HEK293 (cell line): ENCODE measurements at regions not wholly inside any gene's neighbourhood (a gene's known extent, or its start where the extent isn't known, plus 50 kb on each side); places are given as distances from the start of the nearest gene placed in this dataset.

ENCODE experiments used
- CTCF ChIA-PET: fragments of 350-600 bp; formaldehyde crosslinking; extraction: SDS; loops from one replicate; lab custom pipeline; 2021; ENCODE audit warnings: antibody characterized with exemption; lab: Yijun Ruan, JAX
- POLR2A ChIA-PET: fragments of 300-600 bp; formaldehyde crosslinking; extraction: SDS; loops from one replicate; lab custom pipeline; 2020; ENCODE audit warnings: antibody characterized with exemption, inconsistent platforms; lab: Yijun Ruan, JAX
- H3K27ac ChIP-seq: fragments of 200-500 bp; sonication (Bioruptor generic); 2 replicates; pipeline ENCODE4 v1.5.1; 2014; ENCODE audit warnings: low read depth, low read length, control low read depth, inconsistent platforms; ENCODE audit errors: extremely low read depth
- H3K36me3 ChIP-seq, 2 experiments: fragments of 200-500 bp in 1 of 2; sonication (Bioruptor generic) in 1 of 2; 1 replicate in 1 of 2; 2 replicates in 1 of 2; pipeline ENCODE4 v1.5.1; 2014 to 2017; ENCODE audit warnings: inconsistent platforms in 2 of 2, low read length in 2 of 2; ENCODE audit not compliant: control insufficient read depth in 2 of 2, insufficient read depth in 1 of 2
- H3K4me1 ChIP-seq: fragments of 200-500 bp; sonication (Bioruptor generic); 2 replicates; pipeline ENCODE4 v1.5.1; 2014; ENCODE audit warnings: mild to moderate bottlenecking, low read length, inconsistent platforms; ENCODE audit not compliant: control insufficient read depth, insufficient read depth
- H3K4me3 ChIP-seq: 2 replicates; pipeline ENCODE4 v1.5.1; 2011; ENCODE audit warnings: low read depth, mild to moderate bottlenecking, control low read depth, low read length, moderate library complexity
- H3K9me3 ChIP-seq: fragments of 200-500 bp; sonication (Bioruptor generic); 2 replicates; pipeline ENCODE4 v1.5.1; 2014; ENCODE audit warnings: low read depth, low read length, inconsistent platforms; ENCODE audit not compliant: control insufficient read depth, insufficient read depth
- FEZF1 ChIP-seq: fragments of 450-650 bp; formaldehyde crosslinking; IDR thresholded peaks from 2 replicates; pipeline ENCODE4 v1.5.1; 2016; ENCODE audit warnings: missing biosample characterization, missing genetic modification characterization
- GFI1B ChIP-seq: fragments of 450-650 bp; formaldehyde crosslinking; IDR thresholded peaks from 2 replicates; pipeline ENCODE4 v1.5.1; 2016; ENCODE audit warnings: missing biosample characterization, missing genetic modification characterization
- KLF8 ChIP-seq: fragments of 450-650 bp; formaldehyde crosslinking; IDR thresholded peaks from 2 replicates; pipeline ENCODE4 v1.5.1; 2016; ENCODE audit warnings: missing biosample characterization, missing genetic modification characterization
- PATZ1 ChIP-seq: fragments of 450-650 bp; formaldehyde crosslinking; IDR thresholded peaks from 2 replicates; pipeline ENCODE4 v1.5.1; 2016; ENCODE audit warnings: missing biosample characterization, missing genetic modification characterization
- TCF7L2 ChIP-seq: IDR thresholded peaks from 2 replicates; pipeline ENCODE4 v1.6.1; 2011; ENCODE audit warnings: low read depth, mild to moderate bottlenecking, inconsistent platforms, low read length, moderate library complexity, borderline replicate concordance
- ZBTB1 ChIP-seq: fragments of 450-650 bp; formaldehyde crosslinking; IDR thresholded peaks from 2 replicates; pipeline ENCODE4 v1.5.1; 2016; ENCODE audit warnings: missing biosample characterization, missing genetic modification characterization
- ZBTB48 ChIP-seq: fragments of 450-650 bp; formaldehyde crosslinking; IDR thresholded peaks from 2 replicates; pipeline ENCODE4 v1.5.1; 2016; ENCODE audit warnings: missing biosample characterization, missing genetic modification characterization
- ZNF138 ChIP-seq: fragments of 450-650 bp; formaldehyde crosslinking; IDR thresholded peaks from 2 replicates; pipeline ENCODE4 v1.5.1; 2016; ENCODE audit warnings: missing biosample characterization, missing genetic modification characterization, borderline replicate concordance
- ZNF169 ChIP-seq: fragments of 450-650 bp; formaldehyde crosslinking; IDR thresholded peaks from 2 replicates; pipeline ENCODE4 v1.5.1; 2016; ENCODE audit warnings: missing biosample characterization, missing genetic modification characterization
- ZNF19 ChIP-seq: fragments of 450-650 bp; formaldehyde crosslinking; IDR thresholded peaks from 2 replicates; pipeline ENCODE4; 2016; ENCODE audit warnings: missing biosample characterization, missing genetic modification characterization, low read depth
- ZNF23 ChIP-seq: fragments of 450-650 bp; formaldehyde crosslinking; IDR thresholded peaks from 2 replicates; pipeline ENCODE4 v1.5.1; 2016; ENCODE audit warnings: missing biosample characterization, missing genetic modification characterization, borderline replicate concordance
- ZNF248 ChIP-seq: fragments of 450-650 bp; formaldehyde crosslinking; IDR thresholded peaks from 2 replicates; pipeline ENCODE4 v1.5.1; 2017; ENCODE audit warnings: missing biosample characterization, missing genetic modification characterization
- ZNF510 ChIP-seq: fragments of 450-650 bp; formaldehyde crosslinking; IDR thresholded peaks from 2 replicates; pipeline ENCODE4 v1.5.1; 2018; ENCODE audit warnings: mild to moderate bottlenecking, missing genetic modification characterization, missing biosample characterization; ENCODE audit not compliant: insufficient replicate concordance
- ZNF549 ChIP-seq: fragments of 450-650 bp; IDR thresholded peaks from 2 replicates; pipeline ENCODE4 v1.5.1; 2018; ENCODE audit warnings: missing biosample characterization, missing genetic modification characterization, mild to moderate bottlenecking, inconsistent platforms, moderate library complexity
- ZNF561 ChIP-seq: fragments of 450-650 bp; IDR thresholded peaks from 2 replicates; pipeline ENCODE4 v1.5.1; 2018; ENCODE audit warnings: missing biosample characterization, missing genetic modification characterization, borderline replicate concordance
- ZNF626 ChIP-seq: fragments of 450-650 bp; sonication (Bioruptor Pico); formaldehyde crosslinking; IDR thresholded peaks from 2 replicates; pipeline ENCODE4 v1.5.1; 2018; ENCODE audit warnings: missing biosample characterization, missing genetic modification characterization, inconsistent platforms
- ZNF677 ChIP-seq: fragments of 450-650 bp; IDR thresholded peaks from 2 replicates; pipeline ENCODE4 v1.5.0; 2018; ENCODE audit warnings: missing biosample characterization, mild to moderate bottlenecking, missing genetic modification characterization, moderate library complexity
- TF ChIP-seq, protein P1 (sequence below): fragments of 450-650 bp; formaldehyde crosslinking; IDR thresholded peaks from 2 replicates; pipeline ENCODE4 v1.5.1; 2017; ENCODE audit warnings: missing biosample characterization, missing genetic modification characterization

- TF ChIP-seq ZNF138 (tag by site-specific recombination) (no peak), ZBTB1 (tag by site-specific recombination) (no peak)
Observed at GRCh38 chr1:81577004-81577697, 223.6 kb upstream of the ADGRL2 start (continued).

GRCh38 chr1:81574408-81574807 lies 226.3 kb upstream of the ADGRL2 start:
- Histone ChIP-seq H3K4me1 (no peaks in the 10 kb centered on the region), H3K36me3 (no peaks in the 10 kb centered on the region), H3K9me3 (no peaks in the 10 kb centered on the region), H3K27ac (no peak overlapping the region), H3K4me3 (no peak overlapping the region)
- CTCF ChIA-PET: interaction anchor here (0.9 kb wide), 1 partner anchor 23 kb away, joined by 3 read pairs; no protein-coding TSS in a partner anchor
- POLR2A ChIA-PET: no interaction called here
- TF ChIP-seq TCF7L2 (no peak), ZBTB48 (tag by site-specific recombination) (no peak)

DNA sequence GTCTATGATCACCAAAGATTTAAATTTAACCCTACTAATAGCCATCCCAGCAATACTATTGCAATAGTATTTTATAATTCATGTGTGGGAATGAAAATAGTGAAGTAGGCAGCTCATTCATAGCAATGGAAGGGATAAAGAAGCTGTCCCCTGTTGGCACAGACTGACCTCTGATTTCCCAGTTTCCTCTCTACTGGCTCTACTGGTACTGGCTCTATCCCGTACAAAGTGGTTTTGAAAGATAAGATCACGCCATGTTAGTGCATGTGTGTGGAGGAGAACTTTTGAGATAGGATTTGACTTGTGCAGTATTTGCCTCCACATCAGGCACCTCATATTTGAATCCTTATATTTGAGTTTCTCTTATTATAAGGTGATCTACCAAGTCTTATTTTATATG lies 227.3 kb upstream of the ADGRL2 start:
- Histone ChIP-seq H3K9me3 (no peaks in the 10 kb centered on the region), H3K4me1 (no peaks in the 10 kb centered on the region), H3K36me3 (no peaks in the 10 kb centered on the region), H3K4me3 (no peak overlapping the region)
- CTCF ChIA-PET: no interaction called here
- TF ChIP-seq ZNF510 (tag by site-specific recombination) (no peak), ZNF169 (no peak), ZNF626 (tag by site-specific recombination) (no peak), ZNF677 (tag by site-specific recombination) (no peak), ZNF248 (tag by site-specific recombination) (no peak), PATZ1 (tag by site-specific recombination) (no peak), KLF8 (no peak), GFI1B (tag by site-specific recombination) (no peak), ZNF19 (tag by site-specific recombination) (no peak), ZNF23 (tag by site-specific recombination) (no peak), FEZF1 (no peak)
- TF ChIP-seq, protein P1, sequence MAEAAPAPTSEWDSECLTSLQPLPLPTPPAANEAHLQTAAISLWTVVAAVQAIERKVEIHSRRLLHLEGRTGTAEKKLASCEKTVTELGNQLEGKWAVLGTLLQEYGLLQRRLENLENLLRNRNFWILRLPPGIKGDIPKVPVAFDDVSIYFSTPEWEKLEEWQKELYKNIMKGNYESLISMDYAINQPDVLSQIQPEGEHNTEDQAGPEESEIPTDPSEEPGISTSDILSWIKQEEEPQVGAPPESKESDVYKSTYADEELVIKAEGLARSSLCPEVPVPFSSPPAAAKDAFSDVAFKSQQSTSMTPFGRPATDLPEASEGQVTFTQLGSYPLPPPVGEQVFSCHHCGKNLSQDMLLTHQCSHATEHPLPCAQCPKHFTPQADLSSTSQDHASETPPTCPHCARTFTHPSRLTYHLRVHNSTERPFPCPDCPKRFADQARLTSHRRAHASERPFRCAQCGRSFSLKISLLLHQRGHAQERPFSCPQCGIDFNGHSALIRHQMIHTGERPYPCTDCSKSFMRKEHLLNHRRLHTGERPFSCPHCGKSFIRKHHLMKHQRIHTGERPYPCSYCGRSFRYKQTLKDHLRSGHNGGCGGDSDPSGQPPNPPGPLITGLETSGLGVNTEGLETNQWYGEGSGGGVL (tag by site-specific recombination): no peak
- TF ChIP-seq, all 188 proteins: peak for 0
- no peak overlapping the region for H3K27ac ChIP-seq
- POLR2A ChIA-PET: no interaction called here

DNA sequence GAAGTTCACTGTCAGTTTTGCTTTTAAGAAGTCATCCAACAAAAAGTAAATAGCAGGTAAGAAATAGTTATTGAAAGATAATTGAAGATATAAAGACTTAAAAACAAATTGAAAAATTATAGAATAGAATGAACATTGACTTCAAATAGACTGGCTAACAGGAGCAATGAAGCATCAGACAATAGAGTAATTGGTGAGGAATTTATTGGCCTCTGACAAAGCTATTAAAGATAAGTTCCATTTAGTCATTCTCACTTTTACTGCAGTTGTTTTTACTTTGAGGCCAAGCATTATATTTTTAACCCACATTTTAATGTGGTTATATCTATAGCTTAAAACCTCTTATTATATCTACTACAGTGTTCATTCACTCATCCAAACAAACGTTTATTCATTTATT lies 228.8 kb upstream of the ADGRL2 start:
- Histone ChIP-seq H3K4me3 (no peak overlapping the region), H3K36me3 (no peaks in the 10 kb centered on the region), H3K27ac (no peak overlapping the region), H3K4me1 (no peaks in the 10 kb centered on the region), H3K9me3 (no peaks in the 10 kb centered on the region)
- POLR2A ChIA-PET: no interaction called here
- TF ChIP-seq ZNF549 (no peak), ZNF561 (no peak)
- CTCF ChIA-PET: interaction anchor here (1.0 kb wide), 1 partner anchor 14 kb away, joined by 3 read pairs; no protein-coding TSS in a partner anchor
